ENCODE measurements at regions not wholly inside any gene's neighbourhood (a gene's known extent, or its start where the extent isn't known, plus 50 kb on each side); places are given as distances from the start of the nearest gene placed in this dataset.

DNA sequence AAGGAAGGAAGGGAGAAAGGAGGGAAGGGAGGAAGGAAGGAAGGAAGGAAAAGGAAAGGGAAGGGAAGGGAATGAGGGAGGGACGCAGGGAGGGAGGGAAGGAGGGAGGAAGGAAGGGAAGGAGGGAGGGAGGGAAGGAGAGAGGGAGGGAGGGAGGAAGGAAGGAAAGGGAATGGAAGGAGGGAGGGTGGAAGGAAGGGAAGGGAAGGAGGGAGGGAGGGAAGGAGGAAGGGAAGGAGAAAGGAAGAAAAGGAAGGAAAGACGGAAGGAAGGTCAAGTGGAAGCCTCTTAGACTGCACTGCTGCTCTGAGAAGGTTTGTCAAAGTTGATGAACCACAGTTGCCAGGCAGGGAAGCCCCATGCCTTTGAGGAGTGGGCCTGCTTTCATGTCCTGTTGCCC is 324.3 kb upstream of the ZFP64 start:
- H3K4me3 ChIP-seq = no peak overlapping the region
- 92% methylated on average over 2 of the region's 2 CpGs for WGBS
- no peaks in the 10 kb centered on the region for H3K36me3 ChIP-seq
- H3K27ac ChIP-seq = no peak overlapping the region
- TF ChIP-seq POLR2A (IDR thresholded peaks at IDR 0.05) (no peak), POLR2AphosphoS5 (IDR thresholded peaks at IDR 0.05) (no peak)
- TF ChIP-seq, protein P1, sequence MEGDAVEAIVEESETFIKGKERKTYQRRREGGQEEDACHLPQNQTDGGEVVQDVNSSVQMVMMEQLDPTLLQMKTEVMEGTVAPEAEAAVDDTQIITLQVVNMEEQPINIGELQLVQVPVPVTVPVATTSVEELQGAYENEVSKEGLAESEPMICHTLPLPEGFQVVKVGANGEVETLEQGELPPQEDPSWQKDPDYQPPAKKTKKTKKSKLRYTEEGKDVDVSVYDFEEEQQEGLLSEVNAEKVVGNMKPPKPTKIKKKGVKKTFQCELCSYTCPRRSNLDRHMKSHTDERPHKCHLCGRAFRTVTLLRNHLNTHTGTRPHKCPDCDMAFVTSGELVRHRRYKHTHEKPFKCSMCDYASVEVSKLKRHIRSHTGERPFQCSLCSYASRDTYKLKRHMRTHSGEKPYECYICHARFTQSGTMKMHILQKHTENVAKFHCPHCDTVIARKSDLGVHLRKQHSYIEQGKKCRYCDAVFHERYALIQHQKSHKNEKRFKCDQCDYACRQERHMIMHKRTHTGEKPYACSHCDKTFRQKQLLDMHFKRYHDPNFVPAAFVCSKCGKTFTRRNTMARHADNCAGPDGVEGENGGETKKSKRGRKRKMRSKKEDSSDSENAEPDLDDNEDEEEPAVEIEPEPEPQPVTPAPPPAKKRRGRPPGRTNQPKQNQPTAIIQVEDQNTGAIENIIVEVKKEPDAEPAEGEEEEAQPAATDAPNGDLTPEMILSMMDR (IDR thresholded peaks at IDR 0.05) = no peak
- no peaks in the 10 kb centered on the region for H3K4me1 ChIP-seq (replicated peaks)
- intact Hi-C loops (cut with DNase I) = no loop called here
- H3K9me3 ChIP-seq = no peaks in the 10 kb centered on the region
- no peak for DNase-seq (ENCODE audit: low spot score)
- H3K27me3 ChIP-seq (replicated peaks; ENCODE audit: insufficient read depth) = no peaks in the 10 kb centered on the region

DNA sequence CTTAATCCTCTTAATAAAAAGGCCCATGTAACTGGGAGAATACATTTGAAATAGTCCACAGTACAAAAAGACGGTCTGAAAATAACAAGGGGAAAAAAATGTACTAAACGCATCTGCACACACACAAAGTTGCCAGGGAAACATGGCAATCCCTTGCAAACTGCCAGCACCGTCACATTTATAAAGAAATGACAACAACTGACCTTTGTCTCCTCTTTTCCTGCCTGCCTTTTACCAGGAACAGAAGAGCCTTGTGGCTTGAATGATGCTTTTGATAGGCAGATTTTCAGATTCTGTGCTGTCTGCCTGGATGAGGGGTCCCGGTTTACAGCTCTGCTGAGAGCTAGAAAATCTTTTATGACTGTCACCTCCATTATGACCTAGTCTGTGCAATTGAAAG is 308.6 kb upstream of the ZFP64 start:
- Histone ChIP-seq H3K27ac (no peak overlapping the region), H3K9me3 (no peaks in the 10 kb centered on the region), H3K4me1 (replicated peaks) (no peaks in the 10 kb centered on the region), H3K36me3 (no peaks in the 10 kb centered on the region), H3K4me3 (no peak overlapping the region), H3K27me3 (replicated peaks; ENCODE audit: insufficient read depth) (no peaks in the 10 kb centered on the region)
- DNase-seq (ENCODE audit: low spot score) = no peak
- intact Hi-C loops (cut with DNase I) = no loop called here
- TF ChIP-seq, protein P1 (IDR thresholded peaks at IDR 0.05) = no peak
- TF ChIP-seq POLR2A (IDR thresholded peaks at IDR 0.05) (no peak), POLR2AphosphoS5 (IDR thresholded peaks at IDR 0.05) (no peak)
- WGBS = 53% methylated on average over 4 of the region's 4 CpGs

DNA sequence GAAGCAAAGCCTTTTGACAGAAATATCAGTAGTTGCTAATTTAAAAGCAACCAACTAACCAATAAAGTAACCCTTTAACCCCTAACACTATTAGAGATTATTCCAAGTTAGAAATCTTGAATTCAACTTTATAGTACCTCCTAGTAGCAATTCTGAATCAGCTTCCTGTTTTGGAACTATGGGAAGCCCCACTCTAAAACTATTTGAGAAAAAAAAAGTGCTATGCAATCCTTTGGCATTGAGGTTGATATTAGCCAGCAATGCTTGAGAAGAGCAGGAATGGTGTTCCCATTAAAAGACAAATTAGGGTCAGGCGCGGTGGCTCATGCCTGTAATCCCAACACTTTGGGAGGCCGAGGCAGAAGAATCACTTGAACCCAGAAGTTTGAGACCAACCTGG is 306.2 kb upstream of the ZFP64 start:
- no peaks in the 10 kb centered on the region for H3K36me3 ChIP-seq
- no peaks in the 10 kb centered on the region for H3K27me3 ChIP-seq (replicated peaks; ENCODE audit: insufficient read depth)
- no peak for DNase-seq (ENCODE audit: low spot score)

DNA sequence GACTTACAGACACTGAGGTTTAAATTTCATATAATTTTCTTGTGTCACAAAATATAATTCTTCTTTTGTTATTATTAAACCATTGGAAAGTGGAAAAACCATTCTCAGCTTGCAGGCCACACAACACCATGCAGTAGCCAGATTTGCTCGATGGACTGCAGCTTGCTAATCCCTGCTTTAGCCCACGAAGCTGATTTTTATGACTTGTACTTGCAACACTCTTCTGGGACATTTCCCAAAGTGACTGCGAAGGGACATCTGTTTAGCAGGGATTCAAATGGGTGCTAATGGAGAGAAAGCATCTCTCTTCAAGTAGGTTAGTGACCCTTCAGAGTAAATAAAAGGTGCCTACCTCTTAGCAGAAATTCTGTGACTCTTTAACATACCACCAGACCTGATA is 304.6 kb upstream of the ZFP64 start:
- no peaks in the 10 kb centered on the region for H3K27me3 ChIP-seq (replicated peaks; ENCODE audit: insufficient read depth)
- DNase-seq (ENCODE audit: low spot score) = no peak
- H3K27ac ChIP-seq = no peak overlapping the region
- intact Hi-C loops (cut with DNase I) = no loop called here
- no peaks in the 10 kb centered on the region for H3K4me1 ChIP-seq (replicated peaks)
- no peaks in the 10 kb centered on the region for H3K9me3 ChIP-seq
- H3K4me3 ChIP-seq = no peak overlapping the region
- no peaks in the 10 kb centered on the region for H3K36me3 ChIP-seq
- 67% methylated on average over 3 of the region's 3 CpGs for WGBS
- TF ChIP-seq, protein P1 (IDR thresholded peaks at IDR 0.05) = no peak
- TF ChIP-seq POLR2AphosphoS5 (IDR thresholded peaks at IDR 0.05) = no peak

More for the DNA sequence above, 306.2 kb upstream of the ZFP64 start:
- WGBS = 95% methylated on average over 3 of the region's 3 CpGs
- no peaks in the 10 kb centered on the region for H3K4me1 ChIP-seq (replicated peaks)
- no peaks in the 10 kb centered on the region for H3K9me3 ChIP-seq
- H3K4me3 ChIP-seq = no peak overlapping the region
- TF ChIP-seq POLR2AphosphoS5 (IDR thresholded peaks at IDR 0.05) (no peak), POLR2A (IDR thresholded peaks at IDR 0.05) (no peak)
- TF ChIP-seq, protein P1 (IDR thresholded peaks at IDR 0.05) = no peak
- intact Hi-C loops (cut with DNase I) = no loop called here
- no peak overlapping the region for H3K27ac ChIP-seq

DNA sequence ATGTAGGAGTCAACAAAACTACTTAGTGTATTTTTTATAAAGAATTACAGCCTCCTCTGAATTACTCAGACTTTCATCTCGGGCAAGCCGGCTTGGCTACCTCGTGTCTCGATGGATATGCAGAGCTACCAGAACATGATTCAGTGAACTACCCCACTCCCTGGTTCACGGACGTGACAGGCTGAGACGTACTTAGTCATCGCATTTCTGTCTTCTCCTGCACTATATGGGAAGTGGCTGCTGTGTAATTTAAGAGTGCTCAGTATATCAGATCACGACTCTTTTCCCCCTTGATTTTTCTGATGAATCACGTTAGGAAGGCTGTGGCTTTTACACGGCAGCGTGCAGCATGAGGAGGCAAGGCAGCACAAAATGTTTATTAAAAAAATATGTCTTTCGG is 302.7 kb upstream of the ZFP64 start:
- Histone ChIP-seq H3K36me3 (no peaks in the 10 kb centered on the region), H3K4me1 (replicated peaks) (no peaks in the 10 kb centered on the region), H3K4me3 (no peak overlapping the region), H3K27ac (no peak overlapping the region), H3K9me3 (no peaks in the 10 kb centered on the region), H3K27me3 (replicated peaks; ENCODE audit: insufficient read depth) (no peaks in the 10 kb centered on the region)
- intact Hi-C loops (cut with DNase I) = no loop called here
- DNase-seq (ENCODE audit: low spot score) = no peak
- 43% methylated on average over 13 of the region's 13 CpGs for WGBS
- TF ChIP-seq, protein P1 (IDR thresholded peaks at IDR 0.05) = no peak
- TF ChIP-seq POLR2AphosphoS5 (IDR thresholded peaks at IDR 0.05) = no peak
- TF ChIP-seq POLR2A (IDR thresholded peaks at IDR 0.05) = no peak

All from prostate gland (tissue), 2 donors.